ENCODE measurements at regions not wholly inside any gene's neighbourhood (a gene's known extent, or its start where the extent isn't known, plus 50 kb on each side); places are given as distances from the start of the nearest gene placed in this dataset.

DNA sequence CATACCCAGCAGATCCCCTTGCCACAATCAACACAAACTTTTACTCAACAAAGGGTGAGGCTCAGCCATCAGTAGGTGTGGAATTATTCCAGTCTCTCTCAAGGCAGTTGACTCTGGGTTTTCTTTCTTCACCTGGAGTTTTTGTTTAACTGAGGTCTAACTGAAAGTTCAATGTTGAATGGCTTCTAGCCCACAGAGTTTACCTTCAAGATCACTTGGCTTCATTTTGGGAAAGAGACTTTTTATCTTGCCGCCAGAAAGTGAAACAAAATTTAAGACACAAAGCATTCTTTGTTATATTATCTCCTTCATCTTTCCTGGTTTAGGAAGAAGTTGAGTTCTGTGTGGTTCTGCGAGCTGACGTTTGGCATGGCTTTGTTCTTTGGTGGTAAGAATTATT lies 83.8 kb upstream of the RASGEF1B start:
- H3K9me3 Mint-ChIP-seq, result peaks cover 8% of the 10 kb centered on the region
- no peak overlapping the region for H3K4me3 Mint-ChIP-seq
- DNase-seq (ENCODE audit: low spot score in 2 of 2, unreplicated experiment in 2 of 2), result no peak
- no peaks in the 10 kb centered on the region for H3K36me3 Mint-ChIP-seq
- TF ChIP-seq, protein P1, sequence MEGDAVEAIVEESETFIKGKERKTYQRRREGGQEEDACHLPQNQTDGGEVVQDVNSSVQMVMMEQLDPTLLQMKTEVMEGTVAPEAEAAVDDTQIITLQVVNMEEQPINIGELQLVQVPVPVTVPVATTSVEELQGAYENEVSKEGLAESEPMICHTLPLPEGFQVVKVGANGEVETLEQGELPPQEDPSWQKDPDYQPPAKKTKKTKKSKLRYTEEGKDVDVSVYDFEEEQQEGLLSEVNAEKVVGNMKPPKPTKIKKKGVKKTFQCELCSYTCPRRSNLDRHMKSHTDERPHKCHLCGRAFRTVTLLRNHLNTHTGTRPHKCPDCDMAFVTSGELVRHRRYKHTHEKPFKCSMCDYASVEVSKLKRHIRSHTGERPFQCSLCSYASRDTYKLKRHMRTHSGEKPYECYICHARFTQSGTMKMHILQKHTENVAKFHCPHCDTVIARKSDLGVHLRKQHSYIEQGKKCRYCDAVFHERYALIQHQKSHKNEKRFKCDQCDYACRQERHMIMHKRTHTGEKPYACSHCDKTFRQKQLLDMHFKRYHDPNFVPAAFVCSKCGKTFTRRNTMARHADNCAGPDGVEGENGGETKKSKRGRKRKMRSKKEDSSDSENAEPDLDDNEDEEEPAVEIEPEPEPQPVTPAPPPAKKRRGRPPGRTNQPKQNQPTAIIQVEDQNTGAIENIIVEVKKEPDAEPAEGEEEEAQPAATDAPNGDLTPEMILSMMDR (IDR thresholded peaks at IDR 0.05; ENCODE audit: unreplicated experiment), result no peak
- no peak overlapping the region for H3K27ac Mint-ChIP-seq
- H3K27me3 Mint-ChIP-seq (ENCODE audit: low read depth), result no peaks in the 10 kb centered on the region
- H3K4me1 Mint-ChIP-seq, result peaks cover 4% of the 10 kb centered on the region

DNA sequence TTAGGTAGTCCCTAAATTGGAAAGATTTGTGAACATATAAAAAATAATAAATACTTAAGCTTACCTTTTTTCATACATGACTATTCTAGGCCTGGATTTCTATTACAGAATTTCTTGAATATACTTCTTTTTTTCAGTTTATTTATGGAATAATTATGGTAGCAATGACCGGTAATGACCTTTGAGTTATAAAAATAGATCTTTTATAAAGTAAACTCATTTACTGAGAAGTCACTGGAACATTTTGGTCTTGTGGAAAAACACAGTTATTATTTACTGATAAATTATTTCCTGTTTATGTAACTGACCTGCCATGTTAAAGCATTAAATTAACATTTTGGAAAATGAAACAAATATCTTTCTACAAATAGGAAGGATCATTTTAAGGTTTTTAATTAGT lies 80.4 kb upstream of the RASGEF1B start:
- Mint-ChIP-seq H3K27ac (no peak overlapping the region), H3K9me3 (peaks cover 3% of the 10 kb centered on the region), H3K27me3 (ENCODE audit: low read depth) (no peaks in the 10 kb centered on the region), H3K4me1 (no peaks in the 10 kb centered on the region), H3K36me3 (no peaks in the 10 kb centered on the region), H3K4me3 (no peak overlapping the region)
- TF ChIP-seq, protein P1 (IDR thresholded peaks at IDR 0.05; ENCODE audit: unreplicated experiment), result no peak
- no peak for DNase-seq (ENCODE audit: low spot score in 2 of 2, unreplicated experiment in 2 of 2)

DNA sequence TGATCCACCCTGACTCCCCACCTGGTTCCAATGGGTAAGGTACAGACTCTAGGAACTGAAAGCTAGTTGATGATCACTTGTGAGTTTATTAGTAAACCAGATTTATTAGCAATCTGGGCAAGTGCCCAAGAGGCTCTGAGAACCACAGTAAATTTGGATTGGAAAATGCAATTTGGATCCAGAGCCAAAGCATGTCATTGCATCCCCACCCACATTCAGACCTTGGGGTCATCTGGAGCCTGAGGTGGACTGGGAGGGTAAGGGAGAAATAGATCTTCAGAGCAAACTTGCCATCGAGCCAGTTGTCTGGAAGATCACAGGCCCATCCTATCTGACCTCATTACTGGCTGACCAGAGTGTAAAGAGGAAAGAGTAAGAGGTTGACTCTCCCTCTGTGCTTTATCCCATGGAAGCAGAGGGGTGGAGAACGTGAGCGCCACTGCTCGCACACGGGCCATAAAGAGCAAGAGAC lies 78.7 kb upstream of the RASGEF1B start:
- no peaks in the 10 kb centered on the region for H3K36me3 Mint-ChIP-seq
- TF ChIP-seq, protein P1 (IDR thresholded peaks at IDR 0.05; ENCODE audit: unreplicated experiment), result no peak
- H3K4me1 Mint-ChIP-seq, result no peaks in the 10 kb centered on the region
- DNase-seq (ENCODE audit: low spot score in 2 of 2, unreplicated experiment in 2 of 2), result no peak
- no peak overlapping the region for H3K4me3 Mint-ChIP-seq
- H3K27me3 Mint-ChIP-seq (ENCODE audit: low read depth), result no peaks in the 10 kb centered on the region
- no peak overlapping the region for H3K27ac Mint-ChIP-seq
- H3K9me3 Mint-ChIP-seq, result peaks cover 3% of the 10 kb centered on the region

DNA sequence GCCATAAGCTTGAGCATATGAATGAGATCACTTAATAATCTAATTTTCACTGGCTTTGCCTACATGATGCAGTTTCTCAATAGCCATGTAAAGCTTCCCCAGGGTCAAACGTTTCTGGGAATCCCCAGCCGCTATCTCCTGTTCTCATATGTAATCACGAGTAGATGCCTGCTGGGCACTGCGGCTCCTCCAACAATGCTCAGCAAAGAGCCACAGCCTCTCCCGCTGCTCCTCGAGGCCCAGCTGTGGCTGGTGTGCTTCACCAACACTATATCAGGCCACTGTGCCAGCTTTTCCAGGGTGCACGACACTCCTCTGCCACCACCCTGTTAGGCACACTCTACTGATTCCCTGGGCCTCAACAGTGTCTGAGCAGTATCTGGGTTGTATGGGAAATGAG lies 78.3 kb upstream of the RASGEF1B start:
- Mint-ChIP-seq H3K27ac (no peak overlapping the region), H3K4me1 (no peaks in the 10 kb centered on the region), H3K27me3 (ENCODE audit: low read depth) (no peaks in the 10 kb centered on the region), H3K9me3 (peaks cover 3% of the 10 kb centered on the region), H3K36me3 (no peaks in the 10 kb centered on the region), H3K4me3 (no peak overlapping the region)
- TF ChIP-seq, protein P1 (IDR thresholded peaks at IDR 0.05; ENCODE audit: unreplicated experiment), result no peak
- no peak for DNase-seq (ENCODE audit: low spot score in 2 of 2, unreplicated experiment in 2 of 2)

DNA sequence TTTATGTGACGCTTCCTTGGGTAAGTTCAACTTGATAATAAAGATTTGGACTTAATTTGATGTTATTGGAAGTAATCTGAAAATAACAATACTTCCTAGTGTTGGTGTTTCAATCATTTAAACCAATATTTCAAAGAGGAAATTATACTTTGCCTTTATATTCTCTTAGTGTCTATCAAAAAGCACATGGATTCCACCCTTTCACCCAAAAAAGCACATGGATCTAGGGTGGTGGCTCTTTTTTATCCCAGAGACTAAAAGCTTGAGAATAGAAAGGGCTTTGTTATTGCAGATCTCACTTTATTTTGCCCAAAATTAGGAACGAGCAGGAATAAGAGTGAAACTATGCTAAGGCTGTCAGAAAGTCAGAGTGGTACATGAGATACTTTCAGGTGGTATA lies 75.1 kb upstream of the RASGEF1B start:
- no peaks in the 10 kb centered on the region for H3K4me1 Mint-ChIP-seq
- no peak overlapping the region for H3K27ac Mint-ChIP-seq
- H3K9me3 Mint-ChIP-seq, result peaks cover 20% of the 10 kb centered on the region
- peaks cover 5% of the 10 kb centered on the region for H3K36me3 Mint-ChIP-seq
- no peak overlapping the region for H3K4me3 Mint-ChIP-seq
- TF ChIP-seq, protein P1 (IDR thresholded peaks at IDR 0.05; ENCODE audit: unreplicated experiment), result no peak
- DNase-seq (ENCODE audit: low spot score in 2 of 2, unreplicated experiment in 2 of 2), result no peak
- H3K27me3 Mint-ChIP-seq (ENCODE audit: low read depth), result no peaks in the 10 kb centered on the region
